HG03521 (cell line): ENCODE measurements at regions not wholly inside any gene's neighbourhood (a gene's known extent, or its start where the extent isn't known, plus 50 kb on each side); places are given as distances from the start of the nearest gene placed in this dataset.
"Not testable (repeated sequence)": the region's sequence is repeated elsewhere in the genome, so short reads cannot be mapped to it uniquely, and the experiment has no call there.

Experiments
- ATAC-seq: cut with Tn5 transposase; IDR thresholded peaks from one replicate; pipeline ENCODE4 v1.9.1; 2021; ENCODE audit warnings: mild to moderate bottlenecking, moderate library complexity; ENCODE audit not compliant: unreplicated experiment

DNA sequence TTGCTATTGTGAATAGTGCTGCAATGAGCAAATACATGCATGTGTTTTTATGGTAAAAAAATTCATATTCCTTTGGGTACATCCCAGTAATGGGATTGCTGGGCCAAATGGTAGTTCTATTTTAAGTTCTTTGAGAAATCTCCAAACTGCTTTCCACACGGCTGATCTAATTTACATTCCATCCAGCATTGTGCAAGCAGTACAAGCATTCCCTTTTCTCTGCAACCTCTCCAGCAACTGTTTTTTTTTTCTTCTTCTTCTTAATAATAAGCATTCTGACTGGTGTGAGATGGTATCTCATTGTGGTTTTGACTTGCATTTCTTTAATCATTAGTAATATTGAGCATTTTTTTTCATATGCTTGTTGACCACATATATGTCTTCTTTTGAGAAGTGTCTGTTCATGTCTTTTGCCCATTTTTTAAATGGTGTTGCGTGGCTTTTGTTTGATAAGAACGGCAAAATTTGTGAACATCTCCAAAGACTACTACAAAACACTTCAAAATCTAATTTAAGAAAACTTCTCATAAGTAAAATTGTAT lies 136.1 kb upstream of the MYO3A start:
- no peak for ATAC-seq

DNA sequence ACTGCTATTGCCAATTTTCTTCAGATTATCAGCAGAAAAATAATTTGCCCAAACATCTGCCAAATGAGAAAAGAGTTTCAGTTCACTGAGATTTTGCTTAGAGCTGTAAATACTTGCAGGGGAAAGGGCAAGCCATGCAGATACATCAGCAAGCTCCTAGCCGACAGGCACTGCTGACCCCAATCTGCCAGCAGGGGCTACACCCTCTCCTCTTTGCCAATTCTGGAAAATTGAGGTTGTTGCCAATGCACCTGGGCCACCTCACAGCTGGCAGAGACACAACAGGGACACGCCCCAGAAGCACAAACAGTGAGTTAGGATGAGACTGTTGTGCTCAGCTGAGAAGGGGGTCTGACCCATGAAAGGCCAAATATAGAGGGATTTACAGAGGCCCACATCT lies 129.5 kb upstream of the MYO3A start:
- no peak for ATAC-seq

DNA sequence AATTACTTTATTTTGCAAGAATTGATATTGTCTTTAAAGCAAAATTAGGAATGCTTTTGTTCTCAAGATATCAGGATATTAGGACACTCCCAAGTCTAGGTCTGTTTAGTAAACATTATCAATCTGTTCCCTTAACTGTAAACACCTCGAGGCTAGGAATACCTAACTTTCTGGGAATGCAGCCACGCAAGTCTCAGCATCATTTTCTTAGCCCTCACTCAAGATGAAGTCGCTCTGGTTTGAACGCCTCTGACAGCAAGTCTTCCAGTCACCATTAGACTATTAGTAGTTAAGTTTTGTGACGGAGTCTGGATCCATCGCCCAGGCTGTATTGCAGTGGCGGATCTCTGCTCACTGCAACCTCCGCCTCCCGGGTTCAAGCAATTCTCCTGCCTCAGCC lies 128.0 kb upstream of the MYO3A start:
- no peak for ATAC-seq

DNA sequence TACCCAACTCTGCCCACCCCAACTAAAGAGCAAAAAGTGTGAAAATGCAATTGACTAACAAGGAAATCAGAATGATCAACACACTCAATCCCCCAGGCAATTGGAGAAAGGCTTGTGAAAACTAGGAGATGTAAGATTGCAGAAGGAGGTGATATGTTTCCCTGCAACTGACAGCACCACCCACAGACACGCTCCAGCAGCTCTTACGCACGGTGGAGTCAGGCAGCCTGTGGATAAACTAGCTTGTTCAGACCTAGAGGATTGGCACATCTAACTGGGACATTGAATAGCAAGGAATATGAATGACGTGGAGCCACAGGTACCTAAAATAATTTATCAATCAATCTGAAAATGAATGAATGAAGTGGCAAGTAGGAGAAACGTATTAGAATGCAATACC lies 125.7 kb upstream of the MYO3A start:
- ATAC-seq = no peak

DNA sequence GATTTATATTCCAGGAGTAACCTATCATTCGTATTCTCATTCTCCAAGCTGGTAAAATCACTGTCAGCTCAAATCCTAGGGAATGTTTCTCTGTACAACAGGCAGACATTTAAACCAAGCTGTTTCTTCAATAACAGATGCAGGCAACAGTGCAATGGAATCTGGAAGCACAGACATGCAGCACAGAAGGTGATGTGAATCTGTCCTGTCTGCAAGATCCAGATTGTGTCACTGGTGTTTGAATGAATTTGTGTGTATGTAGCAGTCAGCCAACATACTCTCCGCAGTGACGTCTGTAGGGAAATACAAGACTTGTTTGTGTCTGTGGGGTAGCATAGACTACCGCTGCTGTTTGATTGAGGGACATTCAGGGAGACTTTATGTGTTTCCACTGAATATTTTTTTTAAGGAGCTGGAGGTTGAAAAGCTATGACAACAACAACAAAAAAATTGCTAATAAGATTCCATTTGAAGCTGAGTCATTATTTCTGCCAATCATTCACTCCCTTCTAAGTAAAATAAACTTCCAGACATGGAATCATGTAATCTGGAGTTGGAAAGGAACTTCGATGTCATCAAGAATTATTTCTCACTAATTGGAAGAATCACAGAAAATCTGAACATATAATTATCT lies 122.9 kb upstream of the MYO3A start:
- no peak for ATAC-seq

DNA sequence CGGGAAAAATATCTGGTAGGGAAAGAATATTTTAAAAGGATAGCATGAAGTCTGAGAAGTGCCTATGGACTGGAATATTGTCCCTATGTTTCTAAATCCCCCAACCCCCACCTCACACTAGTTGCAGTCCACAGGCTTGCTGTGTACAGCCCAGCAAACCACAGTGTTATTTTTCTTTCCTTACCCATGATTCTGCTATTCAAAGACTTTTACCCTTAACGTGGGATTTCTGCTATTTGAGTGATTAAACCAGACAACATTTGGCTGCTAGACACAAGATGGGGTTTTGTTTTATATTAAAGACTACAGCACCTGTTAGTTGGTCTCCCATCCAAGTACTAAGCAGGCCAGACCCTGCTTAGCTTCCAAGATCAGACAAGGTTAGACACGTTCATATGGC lies 120.5 kb upstream of the MYO3A start:
- ATAC-seq = no peak

DNA sequence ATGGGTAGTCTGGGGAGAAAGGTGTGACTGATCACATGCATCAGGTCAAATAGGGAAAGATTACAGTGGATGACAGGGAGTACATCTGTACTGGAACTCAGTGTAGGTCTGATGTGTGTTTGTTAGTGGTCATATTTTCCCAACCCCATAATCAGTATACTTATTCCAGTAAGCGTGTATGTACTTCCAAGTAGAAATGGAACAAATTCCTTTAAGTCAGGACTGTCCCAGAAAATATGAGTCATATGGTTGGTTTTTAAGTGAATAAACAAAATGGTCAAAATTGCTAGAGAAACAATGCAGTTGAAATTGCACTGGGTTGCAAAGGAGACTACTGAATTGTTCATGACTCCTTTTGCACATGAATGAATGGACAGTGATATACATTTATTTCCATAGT lies 118.8 kb upstream of the MYO3A start:
- no peak for ATAC-seq

DNA sequence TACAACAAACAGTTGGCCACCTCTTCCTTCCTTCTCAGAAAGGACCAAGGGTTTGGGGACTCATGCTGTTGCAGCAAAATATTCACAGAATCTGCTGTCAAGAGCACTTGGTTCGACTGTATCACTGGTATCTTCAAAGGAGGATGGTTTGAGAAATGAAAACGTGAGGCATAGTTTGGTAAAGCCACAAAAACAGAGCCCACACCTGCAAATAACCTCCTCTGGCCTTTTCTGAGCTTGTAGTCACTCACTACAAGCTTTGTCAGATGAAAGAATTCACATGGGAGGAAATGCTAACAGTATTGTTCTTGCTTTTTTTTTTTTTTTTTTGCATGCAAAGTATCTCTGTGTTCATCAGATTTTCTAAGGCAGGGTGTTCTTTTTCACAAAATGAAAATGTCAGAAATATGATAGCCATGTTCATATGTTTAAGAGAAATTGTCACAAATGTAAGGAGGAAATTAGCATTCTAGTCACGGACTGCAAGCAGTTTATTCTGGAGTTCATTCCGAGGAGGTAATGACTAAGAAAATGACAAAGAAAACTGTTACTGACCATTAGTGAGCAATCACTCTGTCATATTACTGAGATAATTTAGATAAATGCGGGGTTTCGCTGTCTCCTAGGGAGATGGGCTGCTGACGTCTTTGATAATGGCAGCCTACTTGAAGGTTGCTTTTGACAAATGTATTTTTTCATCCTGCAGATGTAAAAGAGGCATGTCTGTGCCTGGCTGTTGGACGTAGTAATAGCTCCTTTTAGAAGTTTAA lies 117.8 kb upstream of the MYO3A start:
- ATAC-seq = no peak

DNA sequence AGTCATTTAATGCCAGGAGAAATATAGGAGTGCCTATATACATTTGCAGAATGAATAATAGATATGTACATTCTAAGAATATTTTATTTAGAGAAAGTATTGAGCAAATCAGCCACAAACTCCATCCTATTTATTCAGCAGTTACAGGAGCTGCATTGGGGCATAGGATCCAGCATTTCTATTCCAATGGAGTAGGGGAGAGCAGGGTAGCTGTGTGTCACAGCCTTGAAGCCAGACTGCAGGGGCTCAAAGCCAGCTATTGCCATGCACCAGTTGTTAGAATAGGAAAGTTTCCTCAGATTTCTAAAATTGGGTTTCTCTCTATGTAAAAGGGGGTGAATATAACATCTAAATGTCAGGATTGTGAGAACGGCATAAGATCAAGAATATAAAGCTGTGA lies 116.8 kb upstream of the MYO3A start:
- ATAC-seq = no peak

DNA sequence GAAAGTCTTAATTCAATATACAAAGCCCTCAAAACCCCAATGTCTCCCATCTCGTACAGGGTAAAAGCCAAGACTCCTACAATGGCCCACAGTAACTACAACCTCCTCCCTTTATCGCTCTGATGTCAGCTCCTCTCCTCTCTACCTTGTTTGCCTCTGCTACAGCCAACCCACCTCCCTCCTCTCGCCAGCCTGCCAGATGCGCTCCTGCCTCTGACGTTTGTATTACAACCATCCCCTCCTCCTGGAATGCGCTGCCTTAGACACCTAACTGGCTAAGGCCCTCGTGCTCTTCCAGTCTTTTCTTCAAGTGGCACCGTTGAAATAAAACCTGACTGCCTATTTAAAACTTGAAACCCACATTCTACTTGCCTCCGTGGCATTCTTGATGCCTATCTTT lies 115.3 kb upstream of the MYO3A start:
- ATAC-seq = no peak

DNA sequence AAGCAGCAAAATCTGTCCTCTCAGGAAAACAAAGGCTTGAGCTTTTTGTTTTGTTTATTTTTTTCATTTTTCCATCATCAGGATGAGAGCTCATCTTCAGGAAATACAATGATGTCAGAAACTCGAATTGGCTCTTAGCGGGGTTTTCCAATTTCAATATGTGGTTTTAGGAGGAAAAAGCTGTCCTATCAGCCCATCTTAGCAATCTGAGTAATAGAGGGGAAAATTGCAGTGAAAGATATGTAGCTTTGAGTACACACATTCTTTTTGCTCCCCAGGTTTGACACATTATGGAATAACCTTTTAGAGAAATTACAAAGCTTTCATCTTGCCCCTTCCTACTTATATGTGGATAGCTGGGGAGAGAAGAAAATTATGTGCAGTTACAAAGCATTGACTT lies 113.6 kb upstream of the MYO3A start:
- no peak for ATAC-seq

DNA sequence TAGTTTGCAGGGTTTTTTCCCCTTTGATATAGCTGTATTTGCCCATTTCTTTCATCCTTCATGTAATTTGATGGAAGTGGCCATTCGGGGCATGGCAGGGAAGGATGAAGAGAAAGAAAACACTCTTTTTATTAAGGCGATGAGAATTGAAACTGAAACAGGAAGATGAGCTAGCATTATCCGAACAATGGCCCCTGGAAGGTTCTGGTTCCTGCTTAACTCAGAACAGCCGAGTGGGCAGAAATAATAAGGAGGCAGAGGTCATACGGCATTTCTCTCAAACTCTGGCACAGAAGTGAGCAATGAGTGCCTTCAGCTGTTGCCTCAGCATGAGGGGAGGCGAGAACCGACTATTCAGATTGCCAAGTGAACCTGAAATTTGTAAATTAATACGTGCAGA lies 113.2 kb upstream of the MYO3A start:
- no peak for ATAC-seq

DNA sequence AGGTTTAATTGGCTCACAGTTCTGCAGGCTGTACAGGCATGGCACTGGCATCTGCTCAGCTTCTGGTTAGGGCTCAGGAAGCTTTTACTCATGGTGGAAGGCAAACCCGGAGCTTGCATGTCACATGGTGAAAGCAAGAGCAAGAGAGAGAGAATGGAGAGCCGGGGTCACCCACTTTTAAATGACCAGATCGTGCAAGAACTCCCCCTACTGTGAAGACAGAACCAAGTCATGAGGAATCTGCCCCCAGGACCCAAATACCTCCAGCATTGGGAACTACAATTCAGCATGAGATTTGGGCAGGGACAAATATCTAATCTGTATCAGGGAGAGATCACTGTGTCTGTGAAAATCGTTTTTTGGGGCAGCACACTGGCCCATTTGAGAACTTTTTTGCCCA lies 110.0 kb upstream of the MYO3A start:
- ATAC-seq = no peak

DNA sequence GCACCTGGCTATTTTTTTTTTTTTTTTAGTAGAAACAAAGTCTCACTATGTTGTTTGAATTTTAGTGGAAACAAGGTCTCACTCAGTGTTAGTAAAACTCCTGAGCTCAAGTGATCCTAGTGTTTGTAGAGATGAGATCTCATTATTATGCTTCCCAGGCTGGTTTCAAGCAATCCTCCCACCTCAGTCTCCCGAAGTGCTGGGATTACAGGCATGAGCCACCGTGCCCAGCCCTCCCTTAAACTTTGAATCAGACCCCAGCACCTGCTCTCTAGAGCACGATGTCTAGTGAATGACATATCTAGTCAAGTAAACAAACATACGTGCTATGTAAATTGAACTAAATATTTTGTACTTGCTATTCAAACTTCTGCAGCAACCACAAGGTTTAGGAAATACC lies 105.6 kb upstream of the MYO3A start:
- no peak for ATAC-seq

DNA sequence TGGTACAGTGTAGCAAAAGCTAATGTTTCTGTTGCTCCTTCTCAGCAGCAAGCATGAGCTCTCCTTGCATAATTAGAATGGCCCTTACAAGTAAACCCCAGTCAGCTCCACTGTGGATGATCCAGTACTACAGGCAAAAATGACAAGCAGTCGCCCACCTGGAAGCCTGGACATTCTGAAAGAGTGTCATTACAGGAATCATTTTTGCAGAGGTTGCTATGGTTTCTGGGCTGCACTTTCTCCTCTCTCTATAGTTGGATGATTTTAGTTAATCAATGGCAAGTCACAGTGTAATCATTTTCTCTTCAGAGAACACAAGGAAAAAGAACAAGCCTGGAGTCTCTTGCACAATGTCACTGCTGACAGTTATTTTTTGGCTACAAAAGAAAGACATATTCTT lies 102.9 kb upstream of the MYO3A start:
- ATAC-seq = no peak

DNA sequence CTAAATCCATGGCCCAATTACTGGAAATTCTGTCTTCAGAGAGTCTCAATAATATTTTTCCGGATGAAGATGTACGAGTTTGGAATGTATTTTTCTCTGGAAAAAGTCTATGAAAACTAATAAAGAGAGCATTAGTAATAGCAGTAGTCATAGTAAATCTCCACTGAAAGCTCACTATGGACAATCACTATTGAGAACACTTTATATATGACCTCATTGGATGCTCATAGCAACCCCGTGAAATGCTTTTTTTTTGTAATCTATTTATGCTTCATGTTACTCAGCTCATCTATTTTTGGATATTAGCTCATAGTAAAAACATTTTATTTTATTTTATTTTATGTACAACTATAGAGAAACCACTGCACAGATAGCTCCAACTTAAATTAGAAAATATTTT lies 94.3 kb upstream of the MYO3A start:
- ATAC-seq = no peak

DNA sequence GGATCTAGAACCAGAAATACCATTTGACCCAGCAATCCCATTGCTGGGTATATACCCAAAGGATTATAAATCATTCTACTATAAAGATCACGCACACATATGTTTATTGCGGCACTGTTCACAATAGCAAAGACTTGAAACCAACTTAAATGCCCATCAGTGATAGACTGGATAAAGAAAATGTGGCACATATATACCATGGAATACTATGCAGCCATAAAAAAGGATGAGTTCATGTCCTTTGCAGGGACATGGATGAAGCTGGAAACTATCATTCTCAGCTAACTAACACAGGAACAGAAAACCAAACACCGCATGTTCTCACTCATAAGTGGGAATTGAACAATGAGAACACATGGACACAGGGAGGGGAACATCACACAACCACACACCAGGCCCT lies 93.2 kb upstream of the MYO3A start:
- not testable (repeated sequence) for ATAC-seq

DNA sequence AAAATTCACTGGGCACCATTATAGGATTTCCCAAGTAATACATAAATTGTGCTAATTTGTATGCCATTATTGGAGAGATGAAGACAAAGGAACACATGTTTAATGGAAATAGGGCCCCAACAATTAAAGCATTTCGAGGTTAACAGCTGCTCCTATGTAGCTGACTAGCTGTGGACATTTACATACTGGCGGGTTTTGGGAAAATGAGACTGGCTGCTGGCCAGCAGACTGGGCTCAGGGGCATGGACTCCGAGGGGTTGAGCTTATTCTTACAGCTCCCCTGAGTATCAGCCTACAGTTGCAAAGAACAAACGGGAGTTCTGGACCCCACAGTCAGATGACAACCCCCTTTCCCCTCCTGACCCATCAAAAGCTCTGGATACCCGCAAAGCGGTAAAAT lies 91.9 kb upstream of the MYO3A start:
- ATAC-seq = no peak

DNA sequence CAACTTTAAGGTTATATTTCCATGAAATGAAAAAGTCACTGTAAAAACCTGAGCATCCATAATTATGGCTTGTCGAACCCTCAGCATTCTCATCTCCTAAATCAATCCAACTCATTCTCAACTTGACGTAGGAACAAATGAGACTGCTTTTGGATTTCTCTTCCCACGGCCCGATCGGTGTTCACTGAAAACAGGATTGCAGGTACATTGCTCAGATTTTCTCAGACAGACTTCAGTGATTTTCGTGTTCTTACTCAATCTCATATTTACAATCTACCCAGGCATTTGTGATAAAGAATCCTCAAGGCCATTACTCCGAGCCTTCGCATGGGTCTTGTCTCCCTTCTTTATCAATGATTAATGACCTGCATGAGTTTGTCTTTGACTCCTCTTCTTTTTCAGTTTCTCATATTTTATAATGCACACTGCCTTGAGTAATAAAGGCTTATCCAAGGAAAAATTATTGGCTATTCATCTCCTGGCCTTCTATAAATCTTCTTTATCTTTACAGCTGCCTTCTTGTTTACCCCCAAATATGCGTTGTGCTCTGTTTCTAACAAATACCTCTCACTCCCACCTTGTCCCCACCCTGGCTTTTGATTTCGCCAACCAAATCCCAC lies 90.4 kb upstream of the MYO3A start:
- no peak for ATAC-seq

DNA sequence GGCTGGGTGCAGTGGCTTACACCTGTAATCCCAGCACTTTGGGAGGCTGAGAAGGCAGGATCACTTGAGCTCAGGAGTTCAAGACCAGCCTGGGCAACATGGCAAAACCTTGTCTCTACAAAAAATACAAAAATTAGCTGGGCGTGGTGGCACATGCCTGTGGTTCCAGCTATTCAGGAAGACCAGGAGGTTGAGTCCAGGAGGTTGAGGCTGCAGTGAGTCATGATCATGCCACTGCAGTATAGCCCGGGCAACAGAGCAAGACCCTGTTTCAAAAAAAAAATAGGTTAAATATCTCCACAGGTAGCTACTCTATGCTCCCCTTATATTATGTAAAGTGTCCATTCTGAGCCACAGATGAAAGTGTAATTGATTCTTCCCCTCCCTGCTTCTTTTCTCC lies 89.3 kb upstream of the MYO3A start:
- not testable (repeated sequence) for ATAC-seq

DNA sequence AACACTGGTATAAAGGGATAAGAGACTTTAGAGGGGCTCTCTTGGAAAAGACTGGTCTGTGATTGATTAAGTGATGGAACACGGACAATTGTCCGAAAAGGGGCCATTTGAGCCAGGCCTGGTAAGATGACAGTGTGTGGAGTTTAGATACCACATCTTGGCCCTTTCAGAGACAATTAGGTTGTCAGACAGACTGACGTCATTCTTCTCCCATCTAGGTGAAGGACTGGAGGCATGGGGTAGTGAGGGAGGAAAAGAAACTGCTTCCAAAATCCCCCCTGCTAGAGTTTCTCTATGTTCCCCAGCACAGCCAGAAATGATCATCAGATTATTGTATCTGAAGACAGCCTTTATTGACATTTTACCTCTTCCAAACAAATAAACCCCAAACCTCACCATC lies 84.8 kb upstream of the MYO3A start:
- ATAC-seq = no peak

DNA sequence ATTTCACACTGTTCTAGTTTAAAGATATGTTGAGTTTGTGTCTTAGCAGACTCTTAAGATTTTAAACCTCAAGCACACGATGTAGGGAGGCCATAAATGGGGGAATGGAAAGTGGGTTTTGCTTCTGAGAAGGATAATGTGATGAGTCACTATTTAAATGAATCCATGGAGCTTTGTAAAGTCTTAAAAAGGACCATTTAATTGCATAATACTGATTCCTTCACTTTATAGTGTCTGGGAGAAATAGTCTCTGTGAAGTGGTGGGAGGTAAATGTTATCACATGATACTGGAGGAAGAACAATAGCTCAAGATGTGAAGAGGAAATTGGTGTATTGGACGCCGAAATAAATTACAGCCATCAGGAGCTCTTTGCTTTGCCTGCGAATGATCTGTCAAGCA lies 84.0 kb upstream of the MYO3A start:
- no peak for ATAC-seq
